HepG2 (cell line): ENCODE measurements at regions not wholly inside any gene's neighbourhood (a gene's known extent, or its start where the extent isn't known, plus 50 kb on each side); places are given as distances from the start of the nearest gene placed in this dataset.

Experiments used
- ADNP ChIP-seq: sonication (generic); formaldehyde crosslinking; IDR thresholded peaks from 2 replicates; pipeline ENCODE4 v1.4.0; 2020; ENCODE audit warnings: missing genetic modification reagents
- BCL3 ChIP-seq: sonication (generic); formaldehyde crosslinking; IDR thresholded peaks from 2 replicates; pipeline ENCODE4 v1.5.1; 2020; ENCODE audit warnings: mild to moderate bottlenecking, missing genetic modification reagents, moderate library complexity
- CCAR2 ChIP-seq: fragments of 200-400 bp; formaldehyde crosslinking; optimal IDR thresholded peaks from 2 replicates; pipeline ENCODE3; 2018; ENCODE audit warnings: low read depth, mild to moderate bottlenecking, low read length, moderate library complexity
- CREM ChIP-seq, 2 experiments: sonication (generic) in 1 of 2; formaldehyde crosslinking in 1 of 2; IDR thresholded peaks; 2 replicates each; pipeline versions ENCODE4 v1.4.0 to v1.6.1; 2016 to 2020; ENCODE audit warnings: antibody characterized with exemption in 1 of 2, mild to moderate bottlenecking in 1 of 2, missing genetic modification reagents in 1 of 2
- ETS1 ChIP-seq: sonication (generic); formaldehyde crosslinking; IDR thresholded peaks from 2 replicates; pipeline ENCODE4 v1.4.0; 2020; ENCODE audit warnings: missing genetic modification reagents
- FOXA1 ChIP-seq, 2 experiments: fragments of 450-650 bp in 1 of 2; sonication (generic) in 1 of 2; formaldehyde crosslinking in 1 of 2; IDR thresholded peaks; 2 replicates each; pipeline versions ENCODE4 v1.4.0 to v1.6.1; 2016 to 2020; ENCODE audit warnings: missing genetic modification reagents in 1 of 2
- JUNB ChIP-seq: sonication (generic); formaldehyde crosslinking; IDR thresholded peaks from 2 replicates; pipeline ENCODE4 v1.8.0; 2022; ENCODE audit warnings: missing genetic modification reagents, mild to moderate bottlenecking, borderline replicate concordance
- NFIC ChIP-seq: IDR thresholded peaks from 2 replicates; pipeline ENCODE4 v1.6.1; 2012; ENCODE audit warnings: mild to moderate bottlenecking, low read length, inconsistent platforms
- POLR2A ChIP-seq, 2 experiments: IDR thresholded peaks; 2 replicates each; pipeline ENCODE4 v1.6.1; 2011; ENCODE audit warnings: low read depth in 2 of 2, low read length in 2 of 2, mild to moderate bottlenecking in 1 of 2, moderate library complexity in 1 of 2; ENCODE audit not compliant: insufficient read depth in 1 of 2
- ZIK1 ChIP-seq: sonication (generic); formaldehyde crosslinking; IDR thresholded peaks from 2 replicates; pipeline ENCODE4 v1.5.0; 2020; ENCODE audit warnings: mild to moderate bottlenecking, low read depth, missing genetic modification reagents, borderline replicate concordance
- ZNF414 ChIP-seq: sonication (generic); formaldehyde crosslinking; IDR thresholded peaks from 2 replicates; pipeline ENCODE4 v1.5.0; 2020; ENCODE audit warnings: missing genetic modification reagents
- ZNF501 ChIP-seq: sonication (generic); formaldehyde crosslinking; IDR thresholded peaks from 2 replicates; pipeline ENCODE4 v1.5.1; 2020; ENCODE audit warnings: mild to moderate bottlenecking, moderate library complexity, missing genetic modification reagents
- ZNF552 ChIP-seq: sonication (generic); formaldehyde crosslinking; IDR thresholded peaks from 2 replicates; pipeline ENCODE4 v1.9.0; 2022; ENCODE audit warnings: missing genetic modification reagents, mild to moderate bottlenecking, borderline replicate concordance

GRCh38 chr1:178665579-178665978 lies 59.5 kb upstream of the RALGPS2 start:
- TF ChIP-seq POLR2A (IDR thresholded peaks at IDR 0.05; ENCODE audit: insufficient read depth in 1 of 2, low read depth in 2 of 2, low read length in 2 of 2) (no peak), CREM (IDR thresholded peaks at IDR 0.05) (no peak), CREM (CRISPR knock-in tag; IDR thresholded peaks at IDR 0.05) (no peak), ZIK1 (no peak), FOXA1 (IDR thresholded peaks at IDR 0.05) (no peak), FOXA1 (CRISPR knock-in tag; IDR thresholded peaks at IDR 0.05) (no peak), ZNF414 (CRISPR knock-in tag) (no peak), ETS1 (CRISPR knock-in tag) (no peak), ZNF552 (CRISPR knock-in tag) (no peak), BCL3 (CRISPR knock-in tag) (no peak), ZNF501 (no peak), NFIC (no peak), ADNP (CRISPR knock-in tag) (no peak), CCAR2 (no peak), JUNB (CRISPR knock-in tag) (no peak)
